Small intestine (tissue), 7 donors: ENCODE measurements at regions not wholly inside any gene's neighbourhood (a gene's known extent, or its start where the extent isn't known, plus 50 kb on each side); places are given as distances from the start of the nearest gene placed in this dataset.

ENCODE experiments used
- DNase-seq, 2 donors: peaks; one replicate each; pipeline versions ENCODE4 v3.0.0 to v3.0.0-alpha.2; 2013
- FAIRE-seq: peaks from 2 replicates; lab custom pipeline; 2012; peaks lifted over from hg19 to GRCh38; lab: Jason Lieb, UNC
- H3K27ac ChIP-seq, 3 donors: one replicate each; pipeline ENCODE4 v1.5.1; 2013; ENCODE audit warnings: low read length in 2 of 3, mild to moderate bottlenecking in 2 of 3, control low read depth in 1 of 3, inconsistent platforms in 1 of 3, low read depth in 1 of 3, moderate library complexity in 1 of 3
- H3K27me3 ChIP-seq, 3 donors: one replicate each; pipeline ENCODE4 v1.6.1; 2013; ENCODE audit warnings: low read length in 3 of 3, inconsistent platforms in 1 of 3; ENCODE audit not compliant: control insufficient read depth in 3 of 3, insufficient read depth in 3 of 3
- H3K36me3 ChIP-seq, 3 donors: one replicate each; pipeline ENCODE4 v1.6.1; 2013; ENCODE audit warnings: low read length in 3 of 3, inconsistent platforms in 1 of 3, low read depth in 1 of 3, mild to moderate bottlenecking in 1 of 3, moderate library complexity in 1 of 3; ENCODE audit not compliant: control insufficient read depth in 3 of 3, insufficient read depth in 2 of 3
- H3K4me1 ChIP-seq, 3 donors: one replicate each; pipeline ENCODE4 v1.6.1; 2013; ENCODE audit warnings: low read length in 2 of 3, inconsistent platforms in 1 of 3, low read depth in 1 of 3, mild to moderate bottlenecking in 1 of 3, moderate library complexity in 1 of 3; ENCODE audit not compliant: control insufficient read depth in 3 of 3, insufficient read depth in 2 of 3
- H3K4me3 ChIP-seq, 3 donors: one replicate each; pipeline ENCODE4 v1.5.1; 2013; ENCODE audit warnings: low read length in 3 of 3, control low read depth in 1 of 3, inconsistent platforms in 1 of 3, low read depth in 1 of 3, mild to moderate bottlenecking in 1 of 3, moderate library complexity in 1 of 3
- H3K9me3 ChIP-seq, 2 donors: one replicate each; pipeline ENCODE4 v1.6.1; 2013; ENCODE audit warnings: low read depth in 1 of 2, low read length in 1 of 2; ENCODE audit not compliant: control insufficient read depth in 2 of 2, insufficient read depth in 1 of 2
- WGBS, 3 donors: extraction: QIAGEN DNeasy Blood & Tissue Kit; methylation state at CpG; one replicate each; pipeline ENCODE4 v1.1.7; 2013; 5-methylcytosine and 5-hydroxymethylcytosine counted together
- donor health status: healthy with polysubstance abuse.
- donor health status: control.
- donor health status: control.
- donor health status: Bipolar disorder and iron deficiency.
- donor health status: healthy.

GRCh38 chr2:221817878-221818277, 245.8 kb upstream of the EPHA4 start:
- no peaks in the 10 kb centered on the region for H3K27me3 ChIP-seq
- FAIRE-seq = no peak
- 76 to 91% (median 90%) methylated on average over 3 of the region's 3 CpGs for WGBS, 3 donors

DNA sequence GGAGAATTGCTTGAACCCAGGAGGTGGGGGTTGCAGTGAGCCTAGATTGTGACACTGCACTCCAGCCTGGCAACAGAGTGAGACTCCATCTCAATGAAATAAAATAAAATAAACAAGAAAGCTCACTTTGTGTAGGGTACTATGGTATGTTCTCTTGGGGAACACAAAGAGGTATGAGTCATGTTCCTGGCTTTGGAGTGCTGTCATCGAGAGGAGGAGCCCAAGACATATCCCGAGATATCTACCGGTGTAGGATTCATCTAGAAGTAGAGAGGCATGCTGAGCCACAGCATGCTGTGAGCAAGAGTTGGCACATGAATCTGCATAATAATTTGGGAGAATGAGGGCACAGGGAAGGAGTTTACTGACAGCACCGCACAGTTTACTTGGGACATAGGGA, 244.9 kb upstream of the EPHA4 start:
- Histone ChIP-seq H3K4me1 (no peaks in the 10 kb centered on the region), H3K36me3 (no peaks in the 10 kb centered on the region), H3K4me3 (no peak overlapping the region), H3K27ac (no peak overlapping the region), H3K9me3 (no peaks in the 10 kb centered on the region), H3K27me3 (no peaks in the 10 kb centered on the region)
- DNase-seq = no peak
- no peak for FAIRE-seq
- WGBS, 3 donors = 90 to 95% (median 95%) methylated on average over 4 of the region's 4 CpGs

More at GRCh38 chr2:221817878-221818277, 245.8 kb upstream of the EPHA4 start:
- Histone ChIP-seq H3K36me3 (no peaks in the 10 kb centered on the region), H3K4me3 (no peak overlapping the region), H3K27ac (no peak overlapping the region), H3K9me3 (no peaks in the 10 kb centered on the region), H3K4me1 (no peaks in the 10 kb centered on the region)
- DNase-seq = no peak

GRCh38 chr2:221816566-221816965, 244.5 kb upstream of the EPHA4 start:
- FAIRE-seq = no peak
- no peaks in the 10 kb centered on the region for H3K9me3 ChIP-seq
- no peak for DNase-seq
- 79 to 82% (median 81%) methylated on average over 9 of the region's 9 CpGs for WGBS, 3 donors
- no peak overlapping the region for H3K4me3 ChIP-seq
- no peaks in the 10 kb centered on the region for H3K36me3 ChIP-seq
- H3K27me3 ChIP-seq = no peaks in the 10 kb centered on the region
- H3K4me1 ChIP-seq = no peaks in the 10 kb centered on the region
- no peak overlapping the region for H3K27ac ChIP-seq

GRCh38 chr2:221810650-221811049, 238.5 kb upstream of the EPHA4 start:
- Histone ChIP-seq H3K36me3 (no peaks in the 10 kb centered on the region), H3K4me3 (no peak overlapping the region), H3K27ac (no peak overlapping the region), H3K4me1 (no peaks in the 10 kb centered on the region), H3K9me3 (no peaks in the 10 kb centered on the region), H3K27me3 (no peaks in the 10 kb centered on the region)
- FAIRE-seq = no peak
- no peak for DNase-seq

- Histone ChIP-seq H3K36me3 (no peaks in the 10 kb centered on the region), H3K27ac (no peak overlapping the region), H3K4me3 (no peak overlapping the region), H3K9me3 (no peaks in the 10 kb centered on the region), H3K27me3 (no peaks in the 10 kb centered on the region), H3K4me1 (no peaks in the 10 kb centered on the region)
- WGBS, 3 donors = 30 to 42% (median 38%) methylated on average over 4 of the region's 4 CpGs
- no peak for FAIRE-seq
- no peak for DNase-seq
Observed at GRCh38 chr2:221810245-221810644, 238.1 kb upstream of the EPHA4 start.

DNA sequence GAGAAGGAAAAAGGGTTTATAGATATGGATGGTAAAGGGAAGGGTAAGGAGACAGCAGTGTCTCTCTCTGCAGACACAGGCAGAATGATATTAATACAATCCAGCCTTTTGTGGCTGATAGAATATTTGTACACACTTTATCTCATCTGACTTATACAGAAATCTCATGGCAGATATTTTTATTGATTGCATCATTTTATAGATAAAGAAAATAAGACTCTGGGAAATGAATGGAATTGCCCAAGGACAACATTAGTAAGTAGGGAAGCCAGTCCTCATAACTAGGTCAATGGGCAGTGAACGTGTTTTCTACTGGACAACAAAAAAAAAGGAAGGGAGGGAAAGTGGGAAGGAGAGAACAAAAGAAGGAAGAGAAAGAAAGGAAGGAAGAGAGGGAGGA, 236.4 kb upstream of the EPHA4 start:
- Histone ChIP-seq H3K36me3 (no peaks in the 10 kb centered on the region), H3K4me1 (no peaks in the 10 kb centered on the region), H3K9me3 (no peaks in the 10 kb centered on the region), H3K27ac (no peak overlapping the region), H3K4me3 (no peak overlapping the region), H3K27me3 (no peaks in the 10 kb centered on the region)
- DNase-seq = no peak
- FAIRE-seq = no peak
- 32 to 70% (median 37%) methylated on average over 1 of the region's 1 CpG for WGBS, 3 donors

DNA sequence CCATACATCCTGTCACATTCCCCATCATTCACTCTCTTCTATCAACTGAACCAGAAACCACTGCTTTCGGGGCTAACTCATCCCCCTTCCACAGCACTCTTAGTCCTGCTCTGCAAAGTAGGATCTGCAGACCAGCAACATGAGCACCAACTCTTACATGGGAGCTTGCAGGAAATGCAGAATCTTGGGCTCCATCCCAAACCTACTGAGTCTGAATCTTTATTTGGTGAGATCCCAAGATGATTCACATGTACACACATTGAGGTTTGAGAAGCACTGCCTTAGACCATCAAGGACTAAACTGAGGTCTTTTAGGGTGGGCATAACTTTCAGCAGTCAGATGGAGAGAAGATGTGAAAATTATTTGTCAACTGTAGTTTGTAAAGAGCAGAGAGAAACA, 235.6 kb upstream of the EPHA4 start:
- FAIRE-seq = no peak

GRCh38 chr2:221802089-221802488, 230.0 kb upstream of the EPHA4 start:
- H3K27me3 ChIP-seq = no peaks in the 10 kb centered on the region
- 61 to 88% (median 79%) methylated on average over 1 of the region's 1 CpG for WGBS, 3 donors
- no peaks in the 10 kb centered on the region for H3K4me1 ChIP-seq
- DNase-seq = no peak
- H3K4me3 ChIP-seq = no peak overlapping the region
- H3K36me3 ChIP-seq = no peaks in the 10 kb centered on the region
- H3K9me3 ChIP-seq = no peaks in the 10 kb centered on the region
- FAIRE-seq = no peak
- H3K27ac ChIP-seq = no peak overlapping the region

More for the DNA sequence above, 235.6 kb upstream of the EPHA4 start:
- H3K4me1 ChIP-seq = no peaks in the 10 kb centered on the region
- 70 to 86% (median 86%) methylated on average over 1 of the region's 1 CpG for WGBS, 3 donors
- H3K4me3 ChIP-seq = no peak overlapping the region
- DNase-seq = no peak
- H3K27ac ChIP-seq = no peak overlapping the region
- no peaks in the 10 kb centered on the region for H3K27me3 ChIP-seq
- no peaks in the 10 kb centered on the region for H3K36me3 ChIP-seq
- H3K9me3 ChIP-seq = no peaks in the 10 kb centered on the region

DNA sequence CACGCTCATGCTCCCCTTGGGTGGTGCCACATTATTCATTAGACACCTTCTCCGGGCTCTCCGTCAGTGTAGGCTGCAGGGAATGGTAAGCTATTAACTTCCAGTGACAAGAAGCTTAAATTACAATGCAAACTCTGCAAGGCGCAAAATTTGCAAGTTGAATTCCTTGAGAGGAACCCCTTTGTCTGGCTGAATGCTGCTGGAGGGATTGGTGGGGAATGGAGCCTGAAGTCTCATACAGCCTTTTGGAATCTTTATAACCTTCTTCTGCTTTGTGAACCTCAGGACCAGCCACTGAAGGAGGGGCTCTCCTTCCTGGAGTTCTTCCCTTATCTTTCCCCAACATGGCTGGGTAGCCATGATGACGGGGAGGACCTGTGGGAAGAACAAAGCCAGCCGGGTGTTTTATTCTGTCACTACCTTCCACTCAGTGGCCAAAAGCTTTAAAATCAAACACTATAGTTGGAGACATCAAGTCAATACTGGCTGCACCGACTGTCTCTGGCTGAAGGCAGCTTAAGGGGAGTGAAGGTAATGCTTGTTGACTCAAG, 220.9 kb upstream of the EPHA4 start:
- 28 to 39% (median 34%) methylated on average over 7 of the region's 7 CpGs for WGBS, 3 donors
- H3K27ac ChIP-seq = no peak overlapping the region
- no peak for FAIRE-seq

More for the DNA sequence above, 220.9 kb upstream of the EPHA4 start:
- H3K9me3 ChIP-seq = no peaks in the 10 kb centered on the region
- H3K4me3 ChIP-seq = no peak overlapping the region
- no peaks in the 10 kb centered on the region for H3K27me3 ChIP-seq
- H3K4me1 ChIP-seq = peaks cover 0 to 3% (median 0%) of the 10 kb centered on the region in 3 donors
- H3K36me3 ChIP-seq = no peaks in the 10 kb centered on the region
- DNase-seq = peak in 1 of 2 donors; percentile 40
